ENCODE measurements at regions not wholly inside any gene's neighbourhood (a gene's known extent, or its start where the extent isn't known, plus 50 kb on each side); places are given as distances from the start of the nearest gene placed in this dataset.
"Not testable (repeated sequence)": the region's sequence is repeated elsewhere in the genome, so short reads cannot be mapped to it uniquely, and the experiment has no call there.

- DNase-seq (ENCODE audit: extremely low read depth in 1 of 11, low read depth in 9 of 11, low spot score in 4 of 11): no peak
These were observed 153.8 kb downstream of the DEPDC1B start for GRCh38 chr5:60546207-60546606.

GRCh38 chr5:60545551-60545950, 154.4 kb downstream of the DEPDC1B start:
- peak in 3 of 11 donors; percentile 20 to 35 (median 31) for DNase-seq (ENCODE audit: extremely low read depth in 1 of 11, low read depth in 9 of 11, low spot score in 4 of 11)

- no peak for DNase-seq (ENCODE audit: extremely low read depth in 1 of 11, low read depth in 9 of 11, low spot score in 4 of 11)
These were observed 155.8 kb downstream of the DEPDC1B start for GRCh38 chr5:60544142-60544541.

- no peak for DNase-seq (ENCODE audit: extremely low read depth in 1 of 11, low read depth in 9 of 11, low spot score in 4 of 11)
These were observed 158.0 kb downstream of the DEPDC1B start for GRCh38 chr5:60541980-60542379.

GRCh38 chr5:60540856-60541805, 158.8 kb downstream of the DEPDC1B start:
- no peak for DNase-seq (ENCODE audit: extremely low read depth in 1 of 11, low read depth in 9 of 11, low spot score in 4 of 11)

- DNase-seq (ENCODE audit: extremely low read depth in 1 of 11, low read depth in 9 of 11, low spot score in 4 of 11): no peak
These were observed 160.8 kb downstream of the DEPDC1B start for GRCh38 chr5:60538955-60539866.

GRCh38 chr5:60538426-60538825, 161.5 kb downstream of the DEPDC1B start:
- DNase-seq (ENCODE audit: extremely low read depth in 1 of 11, low read depth in 9 of 11, low spot score in 4 of 11): no peak

- no peak for DNase-seq (ENCODE audit: extremely low read depth in 1 of 11, low read depth in 9 of 11, low spot score in 4 of 11)
These were observed 164.0 kb downstream of the DEPDC1B start for GRCh38 chr5:60535951-60536350.

GRCh38 chr5:60535198-60535597, 164.8 kb downstream of the DEPDC1B start:
- DNase-seq (ENCODE audit: extremely low read depth in 1 of 11, low read depth in 9 of 11, low spot score in 4 of 11): no peak

GRCh38 chr5:60533789-60534188, 166.2 kb downstream of the DEPDC1B start:
- no peak for DNase-seq (ENCODE audit: extremely low read depth in 1 of 11, low read depth in 9 of 11, low spot score in 4 of 11)

GRCh38 chr5:60532796-60533195, 167.2 kb downstream of the DEPDC1B start:
- DNase-seq (ENCODE audit: extremely low read depth in 1 of 11, low read depth in 9 of 11, low spot score in 4 of 11): not testable (repeated sequence)

- DNase-seq (ENCODE audit: extremely low read depth in 1 of 11, low read depth in 9 of 11, low spot score in 4 of 11): not testable (repeated sequence)
These were observed 169.7 kb downstream of the DEPDC1B start for GRCh38 chr5:60530144-60530848.

- no peak for DNase-seq (ENCODE audit: extremely low read depth in 1 of 11, low read depth in 9 of 11, low spot score in 4 of 11)
These were observed 171.0 kb downstream of the DEPDC1B start for GRCh38 chr5:60529001-60529400.

- DNase-seq (ENCODE audit: extremely low read depth in 1 of 11, low read depth in 9 of 11, low spot score in 4 of 11): no peak
These were observed 172.9 kb downstream of the DEPDC1B start for GRCh38 chr5:60527072-60527471.

- DNase-seq (ENCODE audit: extremely low read depth in 1 of 11, low read depth in 9 of 11, low spot score in 4 of 11): no peak
These were observed 173.6 kb downstream of the DEPDC1B start for GRCh38 chr5:60526336-60526875.

GRCh38 chr5:60522292-60522905, 177.6 kb downstream of the DEPDC1B start:
- no peak for DNase-seq (ENCODE audit: extremely low read depth in 1 of 11, low read depth in 9 of 11, low spot score in 4 of 11)

- DNase-seq (ENCODE audit: extremely low read depth in 1 of 11, low read depth in 9 of 11, low spot score in 4 of 11): no peak
These were observed 178.3 kb downstream of the DEPDC1B start for GRCh38 chr5:60521376-60522291.

Data from renal cortex interstitium (tissue), 11 donors.